Uterus (tissue), 2 donors: ENCODE measurements at regions not wholly inside any gene's neighbourhood (a gene's known extent, or its start where the extent isn't known, plus 50 kb on each side); places are given as distances from the start of the nearest gene placed in this dataset.

Source experiments
- CTCF ChIP-seq, 4 experiments: fragments of 200-600 bp in 2 of 4; fragments of 450-650 bp in 2 of 4; sonication (generic) in 2 of 4; IDR thresholded peaks; one replicate each; pipeline ENCODE4 v1.5.1; 2016 to 2019; ENCODE audit warnings: antibody characterized with exemption in 4 of 4, mild to moderate bottlenecking in 2 of 4, moderate library complexity in 1 of 4
- POLR2A ChIP-seq, 2 donors: fragments of 450-650 bp; IDR thresholded peaks; one replicate each; pipeline ENCODE4 v1.6.1; 2016; ENCODE audit warnings: antibody characterized with exemption in 2 of 2, mild to moderate bottlenecking in 1 of 2, moderate library complexity in 1 of 2

GRCh38 chr4:32251926-32252325 is 1531.8 kb downstream of the PCDH7 start:
- TF ChIP-seq CTCF (IDR thresholded peaks at IDR 0.05), result no peak
- no peak for TF ChIP-seq POLR2A (IDR thresholded peaks at IDR 0.05)
